WTC11 (cell line): ENCODE measurements at regions not wholly inside any gene's neighbourhood (a gene's known extent, or its start where the extent isn't known, plus 50 kb on each side); places are given as distances from the start of the nearest gene placed in this dataset.

ENCODE experiments used
- ATAC-seq: fragments of 200-7000 bp; cut with Tn5 transposase; 2 replicates; pipeline ENCODE4 v1.10.0; 2021; ENCODE audit warnings: mild to moderate bottlenecking, moderate library complexity
- CTCF ChIA-PET: fragments of 300-600 bp; sonication (Branson Sonifier 250); formaldehyde crosslinking; loops from one replicate; lab custom pipeline; 2021; ENCODE audit warnings: antibody characterized with exemption; lab: Charles Lee
- POLR2A ChIA-PET: fragments of 350-600 bp; sonication (Branson Sonifier 250); formaldehyde crosslinking; loops from one replicate; lab custom pipeline; 2021; ENCODE audit warnings: antibody characterized with exemption; lab: Charles Lee
- DNase-seq: peaks from one replicate; pipeline ENCODE4 v3.0.0; 2021; ENCODE audit warnings: low spot score
- H3K27ac Mint-ChIP-seq: 2 replicates; pipeline ENCODE4 v1.8.0; 2021; ENCODE audit warnings: mixed read lengths
- H3K27me3 Mint-ChIP-seq: 2 replicates; pipeline ENCODE4 v1.8.0; 2021; ENCODE audit warnings: low read depth, mild to moderate bottlenecking, moderate library complexity, mixed read lengths
- H3K36me3 Mint-ChIP-seq: 2 replicates; pipeline ENCODE4 v1.8.0; 2021; ENCODE audit warnings: mixed read lengths
- H3K4me1 Mint-ChIP-seq: 2 replicates; pipeline ENCODE4 v1.8.0; 2022; ENCODE audit warnings: mixed read lengths
- H3K4me3 Mint-ChIP-seq: 2 replicates; pipeline ENCODE4 v1.8.0; 2021; ENCODE audit warnings: mild to moderate bottlenecking, moderate library complexity, mixed read lengths
- H3K9me3 Mint-ChIP-seq: 2 replicates; pipeline ENCODE4 v1.8.0; 2021; ENCODE audit warnings: mixed read lengths
- AR ChIP-seq: fragments of 250-450 bp; sonication (Bioruptor Pico); IDR thresholded peaks from 2 replicates; pipeline ENCODE4 v1.9.0; 2021; ENCODE audit warnings: mild to moderate bottlenecking
- ATF1 ChIP-seq: sonication (generic); formaldehyde crosslinking; IDR thresholded peaks from 2 replicates; pipeline ENCODE4 v1.8.1; 2023; ENCODE audit warnings: mild to moderate bottlenecking, moderate library complexity, missing genetic modification reagents
- CDX4 ChIP-seq: fragments of 250-450 bp; sonication (Bioruptor Pico); IDR thresholded peaks from 2 replicates; pipeline ENCODE4 v1.9.0; 2021; ENCODE audit warnings: moderate library complexity, mild to moderate bottlenecking, inconsistent platforms, borderline replicate concordance
- CREB1 ChIP-seq: sonication (generic); formaldehyde crosslinking; IDR thresholded peaks from 2 replicates; pipeline ENCODE4 v1.8.0; 2023; ENCODE audit warnings: mild to moderate bottlenecking, missing genetic modification reagents
- CREM ChIP-seq: sonication (generic); formaldehyde crosslinking; IDR thresholded peaks from 2 replicates; pipeline ENCODE4 v1.8.1; 2022; ENCODE audit warnings: mild to moderate bottlenecking, missing genetic modification reagents, moderate library complexity
- E2F1 ChIP-seq: sonication (generic); formaldehyde crosslinking; IDR thresholded peaks from 2 replicates; pipeline ENCODE4 v1.8.0; 2022; ENCODE audit warnings: mild to moderate bottlenecking, missing genetic modification reagents
- ELF4 ChIP-seq: sonication (generic); formaldehyde crosslinking; IDR thresholded peaks from 2 replicates; pipeline ENCODE4 v1.8.1; 2022; ENCODE audit warnings: low read depth, mild to moderate bottlenecking, moderate library complexity, missing genetic modification reagents
- ESRRA ChIP-seq: sonication (generic); formaldehyde crosslinking; IDR thresholded peaks from 2 replicates; pipeline ENCODE4 v1.8.1; 2022; ENCODE audit warnings: mild to moderate bottlenecking, missing genetic modification reagents, borderline replicate concordance
- FOXK1 ChIP-seq: sonication (generic); formaldehyde crosslinking; IDR thresholded peaks from 2 replicates; pipeline ENCODE4 v1.8.0; 2022; ENCODE audit warnings: mild to moderate bottlenecking, moderate library complexity, missing genetic modification reagents
- GRHL2 ChIP-seq: fragments of 250-450 bp; sonication (Bioruptor Pico); IDR thresholded peaks from 2 replicates; pipeline ENCODE4 v1.8.0; 2022; ENCODE audit warnings: mild to moderate bottlenecking, moderate library complexity; ENCODE audit not compliant: insufficient replicate concordance, severe bottlenecking
- IRF2 ChIP-seq: sonication (generic); formaldehyde crosslinking; IDR thresholded peaks from 2 replicates; pipeline ENCODE4 v1.8.0; 2022; ENCODE audit warnings: low read depth, missing genetic modification reagents, borderline replicate concordance
- NFATC4 ChIP-seq: fragments of 250-450 bp; sonication (Bioruptor Pico); IDR thresholded peaks from 2 replicates; pipeline ENCODE4 v1.9.0; 2021; ENCODE audit warnings: mild to moderate bottlenecking
- NR2C2 ChIP-seq: sonication (generic); formaldehyde crosslinking; IDR thresholded peaks from 2 replicates; pipeline ENCODE4 v1.8.0; 2022; ENCODE audit warnings: mild to moderate bottlenecking, missing genetic modification reagents
- NR3C1 ChIP-seq: sonication (generic); formaldehyde crosslinking; conservative IDR thresholded peaks from 2 replicates; pipeline ENCODE4 v1.8.1; 2023; ENCODE audit warnings: low read depth, mild to moderate bottlenecking, missing genetic modification reagents
- SMAD3 ChIP-seq: sonication (generic); formaldehyde crosslinking; IDR thresholded peaks from 2 replicates; pipeline ENCODE4 v1.8.0; 2022; ENCODE audit warnings: missing genetic modification reagents, mild to moderate bottlenecking, borderline replicate concordance
- TCF7 ChIP-seq: sonication (generic); formaldehyde crosslinking; IDR thresholded peaks from 2 replicates; pipeline ENCODE4 v1.8.0; 2022; ENCODE audit warnings: mild to moderate bottlenecking, low read depth, missing genetic modification reagents, moderate library complexity
- ZBTB43 ChIP-seq: sonication (generic); formaldehyde crosslinking; IDR thresholded peaks from 2 replicates; pipeline ENCODE4 v1.8.1; 2023; ENCODE audit warnings: mild to moderate bottlenecking, missing genetic modification reagents
- ZNF219 ChIP-seq: sonication (generic); formaldehyde crosslinking; IDR thresholded peaks from 2 replicates; pipeline ENCODE4 v1.8.0; 2023; ENCODE audit warnings: missing genetic modification reagents, mild to moderate bottlenecking, borderline replicate concordance
- ZNF416 ChIP-seq: fragments of 250-450 bp; sonication (Bioruptor Pico); IDR thresholded peaks from 2 replicates; pipeline ENCODE4 v1.9.0; 2021; ENCODE audit warnings: mild to moderate bottlenecking, inconsistent platforms
- ZNF671 ChIP-seq: fragments of 250-450 bp; sonication (Bioruptor Pico); IDR thresholded peaks from 2 replicates; pipeline ENCODE4 v1.8.0; 2021; ENCODE audit warnings: mild to moderate bottlenecking
- ZSCAN18 ChIP-seq: fragments of 250-450 bp; sonication (Bioruptor Pico); IDR thresholded peaks from 2 replicates; pipeline ENCODE4 v2.1.2; 2022; ENCODE audit warnings: mild to moderate bottlenecking, moderate library complexity

GRCh38 chr10:118851062-118852035 is 96.6 kb upstream of the CACUL1 start:
- no peaks in the 10 kb centered on the region for H3K27me3 Mint-ChIP-seq
- H3K27ac Mint-ChIP-seq, result no peak overlapping the region
- no peaks in the 10 kb centered on the region for H3K4me1 Mint-ChIP-seq
- H3K9me3 Mint-ChIP-seq, result no peaks in the 10 kb centered on the region
- CTCF ChIA-PET, result no interaction called here
- H3K36me3 Mint-ChIP-seq, result no peaks in the 10 kb centered on the region
- no peak for DNase-seq
- POLR2A ChIA-PET, result no interaction called here
- no peak for TF ChIP-seq CDX4
- TF ChIP-seq TCF7, result no peak
- no peak for TF ChIP-seq FOXK1 (CRISPR knock-in tag)
- no peak for TF ChIP-seq AR (CRISPR knock-in tag)
- no peak for TF ChIP-seq ZNF219
- no peak for TF ChIP-seq CREB1 (CRISPR knock-in tag)
- no peak for TF ChIP-seq CREM (CRISPR knock-in tag)
- TF ChIP-seq, all 79 proteins: peak for 0
- no peak overlapping the region for H3K4me3 Mint-ChIP-seq
- ATAC-seq, result no peak

- H3K36me3 Mint-ChIP-seq, result no peaks in the 10 kb centered on the region
- ChIA-PET POLR2A (interaction anchor here (0.6 kb wide), 1 partner anchor 330 kb away, joined by 4 read pairs; no protein-coding TSS in a partner anchor), CTCF (interaction anchor here (0.7 to 0.9 kb wide), 2 partner anchors 26 to 227 kb away, joined by 3 read pairs; no protein-coding TSS in a partner anchor)
- H3K4me1 Mint-ChIP-seq, result no peaks in the 10 kb centered on the region
- H3K9me3 Mint-ChIP-seq, result peaks cover 12% of the 10 kb centered on the region
- no peak overlapping the region for H3K4me3 Mint-ChIP-seq
- no peaks in the 10 kb centered on the region for H3K27me3 Mint-ChIP-seq
- no peak for TF ChIP-seq IRF2 (CRISPR knock-in tag)
- no peak for TF ChIP-seq ZNF416 (CRISPR knock-in tag)
- TF ChIP-seq FOXK1 (CRISPR knock-in tag), result no peak
- TF ChIP-seq ATF1 (CRISPR knock-in tag), result no peak
- no peak for TF ChIP-seq ELF4 (CRISPR knock-in tag)
- H3K27ac Mint-ChIP-seq, result no peak overlapping the region
- ATAC-seq, result no peak
- no peak for DNase-seq
Observed at GRCh38 chr10:118853916-118854315, 99.1 kb upstream of the CACUL1 start.

- ChIA-PET CTCF (no interaction called here), POLR2A (no interaction called here)
- Mint-ChIP-seq H3K27me3 (no peaks in the 10 kb centered on the region), H3K27ac (no peak overlapping the region), H3K9me3 (peaks cover 16% of the 10 kb centered on the region), H3K36me3 (no peaks in the 10 kb centered on the region), H3K4me3 (no peak overlapping the region), H3K4me1 (no peaks in the 10 kb centered on the region)
- DNase-seq (no peak), ATAC-seq (no peak)
- TF ChIP-seq ZNF671 (CRISPR knock-in tag) (no peak), NR2C2 (no peak), NFATC4 (CRISPR knock-in tag) (no peak), SMAD3 (no peak), E2F1 (CRISPR knock-in tag) (no peak), ZSCAN18 (CRISPR knock-in tag) (no peak), ZBTB43 (no peak), ESRRA (CRISPR knock-in tag) (no peak), GRHL2 (CRISPR knock-in tag) (no peak), NR3C1 (no peak)
Observed at GRCh38 chr10:118856106-118856505, 101.3 kb upstream of the CACUL1 start.
